OCI-LY3 (cell line): ENCODE measurements at regions not wholly inside any gene's neighbourhood (a gene's known extent, or its start where the extent isn't known, plus 50 kb on each side); places are given as distances from the start of the nearest gene placed in this dataset.

Experiments
- EZH2phosphoT487 ChIP-seq: fragments of 200-600 bp; shearing (Covaris generic); IDR thresholded peaks from 2 replicates; pipeline ENCODE4 v1.6.1; 2018; ENCODE audit warnings: antibody characterized with exemption, mixed run types, low read depth
- TF ChIP-seq, protein P1 (sequence below): fragments of 200-600, 300-600 bp; sonication (generic); IDR thresholded peaks from 2 replicates; pipeline ENCODE4 v1.5.1; 2014; ENCODE audit warnings: antibody characterized with exemption, low read length, low read depth

DNA sequence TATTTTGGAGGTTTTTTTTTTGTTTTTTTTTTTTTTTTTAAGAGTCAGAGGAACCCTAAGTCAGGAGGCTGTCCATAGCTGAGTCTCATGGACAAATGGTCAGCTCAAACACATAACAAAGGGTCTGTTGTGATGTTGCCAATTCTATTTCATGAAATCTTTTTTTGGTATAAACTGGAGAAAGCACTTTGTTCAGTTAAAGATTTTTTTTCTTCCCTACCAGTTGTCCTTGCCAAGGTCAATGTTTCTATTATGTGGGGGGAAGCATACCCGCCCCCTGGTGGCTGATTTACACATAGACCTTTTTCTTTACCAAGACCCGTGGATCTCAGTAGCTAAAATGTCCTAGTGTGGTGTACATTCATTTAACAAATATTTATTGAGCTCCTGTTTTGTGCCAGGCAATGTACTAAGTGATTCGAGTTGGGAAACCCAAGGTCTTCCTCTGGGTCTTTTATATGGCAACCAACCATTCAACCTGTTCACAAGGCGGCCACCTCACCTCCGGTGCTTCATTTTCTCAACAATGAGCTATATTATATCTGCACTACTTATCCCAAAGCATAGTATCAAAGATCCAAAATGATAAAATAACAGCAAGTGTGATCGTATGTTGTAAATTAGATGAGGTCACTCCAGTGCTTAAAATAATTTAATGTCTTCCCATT lies 214.5 kb downstream of the PAH start:
- TF ChIP-seq, protein P1, sequence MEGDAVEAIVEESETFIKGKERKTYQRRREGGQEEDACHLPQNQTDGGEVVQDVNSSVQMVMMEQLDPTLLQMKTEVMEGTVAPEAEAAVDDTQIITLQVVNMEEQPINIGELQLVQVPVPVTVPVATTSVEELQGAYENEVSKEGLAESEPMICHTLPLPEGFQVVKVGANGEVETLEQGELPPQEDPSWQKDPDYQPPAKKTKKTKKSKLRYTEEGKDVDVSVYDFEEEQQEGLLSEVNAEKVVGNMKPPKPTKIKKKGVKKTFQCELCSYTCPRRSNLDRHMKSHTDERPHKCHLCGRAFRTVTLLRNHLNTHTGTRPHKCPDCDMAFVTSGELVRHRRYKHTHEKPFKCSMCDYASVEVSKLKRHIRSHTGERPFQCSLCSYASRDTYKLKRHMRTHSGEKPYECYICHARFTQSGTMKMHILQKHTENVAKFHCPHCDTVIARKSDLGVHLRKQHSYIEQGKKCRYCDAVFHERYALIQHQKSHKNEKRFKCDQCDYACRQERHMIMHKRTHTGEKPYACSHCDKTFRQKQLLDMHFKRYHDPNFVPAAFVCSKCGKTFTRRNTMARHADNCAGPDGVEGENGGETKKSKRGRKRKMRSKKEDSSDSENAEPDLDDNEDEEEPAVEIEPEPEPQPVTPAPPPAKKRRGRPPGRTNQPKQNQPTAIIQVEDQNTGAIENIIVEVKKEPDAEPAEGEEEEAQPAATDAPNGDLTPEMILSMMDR, result peak; percentile 74
- no peak for TF ChIP-seq EZH2phosphoT487
